Stimulated activated CD8-positive, alpha-beta memory T cell treated with anti-CD3 and anti-CD28 coated beads, Interleukin-12 subunit alpha, Interleukin-12 subunit beta, amount 100 ng/mL, for 24 hours (primary cell): ENCODE measurements at regions not wholly inside any gene's neighbourhood (a gene's known extent, or its start where the extent isn't known, plus 50 kb on each side); places are given as distances from the start of the nearest gene placed in this dataset.

Experiments
- DNase-seq: peaks from one replicate; pipeline ENCODE4 v3.0.0-alpha.2; 2020; ENCODE audit errors: extremely low read depth

DNA sequence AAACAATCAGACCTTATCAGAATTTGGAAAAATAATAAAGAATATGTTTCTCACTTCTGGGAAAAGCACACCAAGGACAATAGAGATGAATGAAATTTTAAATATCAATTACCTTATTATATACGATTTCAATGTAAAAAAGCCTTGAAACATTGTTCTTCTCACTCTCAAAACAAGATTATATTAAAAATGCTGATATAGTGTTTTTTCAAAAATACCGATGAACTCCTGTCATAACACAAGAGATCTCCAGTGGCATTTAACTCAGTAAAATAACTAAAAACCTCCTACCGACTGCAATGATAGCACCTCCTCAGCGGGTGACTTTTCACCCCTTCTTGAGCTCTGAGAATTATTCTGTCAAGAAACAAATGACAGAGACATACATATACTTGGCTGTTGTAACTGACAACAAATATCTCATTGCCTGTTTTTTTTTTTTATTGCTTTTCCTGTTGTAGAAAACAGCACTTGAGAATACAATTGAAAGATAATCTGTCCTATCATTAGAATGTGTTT, 1237.3 kb downstream of the C4orf33 start:
- no peak for DNase-seq

DNA sequence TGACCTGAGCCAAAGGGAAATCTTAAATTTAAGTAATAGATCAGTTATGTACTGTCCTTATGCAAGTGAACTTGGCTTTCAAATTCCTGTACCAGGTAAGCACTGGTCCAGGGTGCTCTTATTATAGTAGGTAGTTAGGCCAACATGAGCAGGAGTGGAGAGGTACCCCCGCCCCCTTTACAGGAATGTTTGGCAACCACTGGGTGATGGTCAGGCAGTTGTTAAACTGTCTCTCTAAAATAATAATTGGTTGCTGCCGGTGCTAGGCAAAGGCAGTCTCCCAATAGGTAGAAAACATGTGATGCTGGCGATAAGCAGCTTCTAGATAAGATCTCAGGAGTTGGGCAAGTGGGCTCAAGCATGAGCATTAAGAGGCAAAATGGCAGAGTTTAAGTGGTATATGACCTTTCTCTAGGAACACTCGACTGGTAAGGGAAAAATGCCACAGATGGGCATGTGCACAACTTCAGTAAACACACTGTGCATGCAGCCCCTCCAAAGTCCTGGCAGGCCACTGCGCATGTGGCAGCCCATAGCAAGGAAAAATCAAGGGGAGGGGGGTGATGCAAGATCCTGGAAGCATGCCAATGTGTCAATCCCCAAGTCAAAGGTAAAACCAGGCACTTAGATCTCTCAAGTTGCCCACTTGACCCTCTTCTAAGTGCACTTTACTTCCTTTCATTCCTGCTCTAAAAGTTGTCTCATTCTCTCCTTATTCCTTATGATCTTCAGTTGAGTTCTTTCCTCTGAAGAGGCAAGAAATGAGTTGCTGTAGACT, 1239.7 kb downstream of the C4orf33 start:
- DNase-seq: no peak

DNA sequence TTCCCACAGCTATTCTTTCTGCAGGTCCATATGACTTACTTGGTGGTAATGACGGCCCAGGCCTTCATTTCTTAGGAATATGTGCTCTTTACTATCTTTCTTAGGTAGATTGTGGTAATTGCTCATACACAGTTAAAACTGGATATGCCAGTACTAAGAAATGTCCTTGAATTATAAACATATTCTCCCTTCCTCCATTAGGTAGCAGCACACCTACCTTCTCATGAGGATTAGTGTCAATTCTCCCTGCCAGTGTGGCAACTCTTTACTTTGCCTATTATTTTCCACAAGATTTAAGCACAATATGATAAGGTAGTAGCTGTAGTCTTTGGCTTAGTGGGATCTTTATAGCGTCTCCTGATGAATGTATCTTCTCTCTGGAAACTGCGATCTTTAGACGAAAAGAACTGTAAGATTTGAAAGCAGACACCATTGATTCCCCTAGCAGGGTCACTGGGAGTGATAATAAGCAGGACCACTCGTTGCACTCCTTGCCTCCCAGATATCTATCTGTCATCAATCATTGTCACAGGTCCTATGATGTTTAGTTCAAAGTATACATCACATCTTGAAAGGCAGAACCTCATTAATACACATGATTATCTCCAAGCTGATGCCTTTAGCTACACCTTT, 1240.7 kb downstream of the C4orf33 start:
- DNase-seq: no peak

DNA sequence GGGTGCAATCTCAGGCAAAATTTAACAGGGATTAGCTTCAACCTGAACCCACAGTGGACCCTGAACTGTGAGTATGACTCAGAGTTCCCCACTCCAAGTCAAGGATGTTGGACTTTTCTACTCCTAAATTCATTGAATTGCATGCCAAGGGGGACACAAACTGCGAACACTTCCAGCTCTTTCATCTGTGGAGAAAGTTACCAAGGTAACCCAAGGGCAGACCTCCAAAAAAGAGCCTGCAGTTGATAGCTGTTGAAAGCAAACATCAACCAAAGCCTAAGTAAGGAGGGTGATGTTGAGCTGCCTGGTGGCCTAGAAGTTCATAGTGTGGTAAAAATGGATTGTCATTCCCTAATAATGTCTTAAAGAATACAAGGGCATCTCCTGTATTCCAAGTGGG, 1242.9 kb downstream of the C4orf33 start:
- DNase-seq: no peak

DNA sequence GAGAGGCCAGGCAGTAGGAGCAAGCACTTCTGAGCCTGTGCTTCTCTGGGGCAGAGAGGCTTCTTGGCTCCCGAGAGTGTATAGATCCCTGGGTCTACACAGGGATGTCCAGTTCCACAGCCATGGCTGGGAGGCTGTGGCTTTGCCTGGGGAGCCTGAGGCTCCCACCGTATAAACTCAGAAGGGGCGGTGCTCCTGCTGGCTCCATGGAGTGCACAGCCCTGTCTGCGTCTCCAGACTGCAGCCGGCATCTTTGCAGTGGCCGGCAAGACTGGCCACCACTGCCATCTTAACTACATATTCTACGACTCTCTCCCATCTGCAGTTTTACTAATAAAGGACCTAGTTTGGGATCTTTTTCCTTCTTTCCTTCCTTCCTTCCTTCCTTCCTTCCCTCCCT, 1253.8 kb downstream of the C4orf33 start:
- no peak for DNase-seq

DNA sequence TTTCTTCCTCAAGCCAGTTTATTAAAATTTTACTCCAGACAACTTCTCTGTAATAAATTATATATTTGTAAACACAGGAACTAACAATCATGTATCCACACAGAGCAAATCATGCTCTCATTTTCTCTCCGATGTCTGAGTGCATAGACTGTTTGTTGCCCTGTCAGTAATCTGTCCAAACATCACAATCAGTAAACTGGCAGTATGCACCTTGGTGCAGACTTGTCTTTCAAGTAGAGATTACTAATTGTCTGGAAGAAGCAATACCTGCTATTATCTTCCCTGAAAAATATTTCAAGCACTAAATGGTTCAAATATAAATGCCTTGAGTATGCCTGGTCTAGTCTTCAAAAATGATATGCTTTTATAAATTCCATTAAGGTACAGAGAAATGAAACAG, 1260.9 kb downstream of the C4orf33 start:
- DNase-seq: no peak

DNA sequence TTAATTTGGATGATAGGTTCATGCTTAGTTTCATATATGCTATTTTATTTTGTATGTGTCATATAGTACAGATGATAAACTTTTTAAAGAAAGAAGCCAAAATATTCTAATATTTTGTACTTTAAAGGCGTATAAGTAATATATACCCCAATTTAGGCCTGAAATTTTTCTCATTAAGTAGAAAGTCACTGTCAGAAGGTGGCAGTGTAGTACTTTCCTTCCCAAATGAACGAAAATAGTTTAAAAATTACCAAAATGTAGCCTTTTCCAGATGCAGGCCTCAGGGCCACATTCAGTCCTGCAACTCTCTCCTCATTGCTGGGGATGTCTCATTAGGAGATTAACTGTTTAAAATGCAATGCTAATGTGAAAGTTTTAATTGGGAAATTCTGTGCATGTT, 1263.6 kb downstream of the C4orf33 start:
- DNase-seq: no peak

DNA sequence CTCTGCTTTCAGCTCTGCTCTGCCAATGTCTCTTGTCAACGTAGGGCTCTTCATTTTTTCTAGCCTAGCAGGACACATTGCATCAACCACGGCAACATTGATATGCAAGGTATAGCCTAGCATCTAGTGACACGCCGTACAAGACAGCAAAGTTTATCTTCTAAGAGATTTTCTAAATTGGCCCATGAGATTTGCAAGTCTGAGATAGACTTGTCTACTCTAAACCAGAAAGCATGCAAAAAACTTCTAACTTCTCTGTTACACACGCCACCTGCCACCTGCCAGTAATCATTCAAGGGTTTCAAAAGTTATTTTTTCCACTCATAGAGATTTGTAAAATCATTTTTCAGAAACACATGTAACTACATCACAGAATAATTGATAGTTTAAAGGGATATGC, 1265.7 kb downstream of the C4orf33 start:
- no peak for DNase-seq

DNA sequence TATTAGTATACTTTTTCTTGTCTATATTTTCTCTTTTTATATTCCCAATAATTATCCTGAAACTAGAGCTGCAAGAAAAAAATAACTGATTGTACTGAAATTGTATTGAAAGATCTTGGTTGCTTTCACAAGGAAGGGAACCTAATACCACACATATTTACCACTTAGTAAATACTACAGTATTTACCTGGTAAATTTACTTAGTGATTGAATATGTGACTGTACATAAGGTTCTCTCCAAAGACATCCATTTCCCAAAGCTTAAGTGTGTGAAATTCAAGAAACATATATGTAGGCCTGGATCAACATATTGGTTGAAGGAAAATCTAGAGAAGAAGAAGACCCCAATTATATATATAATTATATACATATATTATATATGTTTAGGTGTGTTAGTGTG, 1272.7 kb downstream of the C4orf33 start:
- DNase-seq: no peak

DNA sequence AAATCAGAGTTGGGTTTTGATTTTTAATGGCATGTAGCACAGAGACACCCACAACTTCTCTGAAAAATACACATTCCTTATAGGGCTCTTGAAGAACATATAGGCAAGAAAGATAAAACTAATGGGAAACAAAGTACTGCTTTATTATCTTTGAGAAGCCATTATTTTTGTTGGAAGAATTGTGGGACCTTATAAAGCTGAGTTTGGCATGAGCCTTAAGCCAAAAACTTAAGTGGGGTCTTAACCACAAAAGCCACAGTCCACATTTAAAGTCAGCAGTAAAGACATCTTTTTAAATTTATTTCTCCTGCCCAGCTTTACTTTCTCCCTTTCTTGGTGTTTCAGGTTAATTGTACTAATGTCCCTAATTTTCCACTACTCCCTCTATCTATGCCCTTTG, 1297.3 kb downstream of the C4orf33 start:
- no peak for DNase-seq

DNA sequence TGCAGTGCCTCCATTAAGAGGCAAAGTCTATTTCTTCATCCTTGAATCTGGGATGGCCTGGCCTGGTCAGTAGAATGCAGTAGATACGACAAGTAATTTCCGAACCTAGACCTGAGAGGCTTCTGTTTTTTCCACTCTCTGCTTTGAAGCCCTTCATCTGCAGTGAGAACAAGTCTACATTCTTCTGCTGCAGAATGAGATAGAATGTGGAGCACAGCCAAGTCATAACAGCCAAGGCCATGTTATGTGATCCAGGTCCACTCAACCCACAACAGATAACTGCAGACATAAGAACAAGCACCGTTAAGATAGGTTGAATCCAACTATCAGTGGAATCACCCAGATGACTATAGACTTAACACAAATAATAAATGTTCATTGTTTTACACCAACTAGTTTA, 1297.7 kb downstream of the C4orf33 start:
- DNase-seq: no peak

DNA sequence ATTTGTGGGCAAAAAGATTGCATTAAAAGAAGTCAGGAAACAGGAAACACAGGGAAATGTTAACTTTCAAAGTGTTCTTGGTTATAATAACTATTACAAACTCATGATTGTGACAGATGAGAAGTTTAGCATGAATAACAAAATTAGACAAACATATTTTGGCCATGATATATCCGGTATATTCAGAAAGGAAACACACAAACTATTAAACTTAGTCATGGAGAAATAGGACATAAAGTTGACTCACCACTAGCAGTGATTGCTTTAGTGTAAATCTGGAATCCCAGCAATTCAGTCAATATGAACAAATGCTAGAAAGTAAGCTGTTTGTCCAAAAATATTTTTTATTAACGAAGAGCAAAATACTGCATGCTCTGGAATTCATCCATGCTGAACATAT, 1299.9 kb downstream of the C4orf33 start:
- no peak for DNase-seq

DNA sequence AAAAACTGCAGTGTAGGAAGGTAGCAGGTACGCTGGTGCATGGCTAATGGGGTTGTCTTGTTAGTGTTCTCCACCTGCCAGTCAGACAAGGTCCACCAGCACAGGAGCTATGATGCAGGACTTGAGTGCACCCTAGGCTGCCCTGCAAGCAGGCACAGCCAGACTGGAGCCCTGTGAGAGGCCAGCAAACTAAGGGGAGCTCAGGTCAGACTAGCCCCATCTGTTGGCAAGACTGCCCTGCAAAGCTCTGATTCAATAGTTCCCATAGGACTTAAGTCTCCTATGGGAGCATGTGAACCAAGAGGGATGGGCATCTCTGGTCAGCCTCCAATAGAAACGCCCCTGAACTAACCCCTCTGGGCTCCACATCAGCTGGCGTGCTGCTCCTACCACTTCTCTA, 1307.3 kb downstream of the C4orf33 start:
- no peak for DNase-seq

DNA sequence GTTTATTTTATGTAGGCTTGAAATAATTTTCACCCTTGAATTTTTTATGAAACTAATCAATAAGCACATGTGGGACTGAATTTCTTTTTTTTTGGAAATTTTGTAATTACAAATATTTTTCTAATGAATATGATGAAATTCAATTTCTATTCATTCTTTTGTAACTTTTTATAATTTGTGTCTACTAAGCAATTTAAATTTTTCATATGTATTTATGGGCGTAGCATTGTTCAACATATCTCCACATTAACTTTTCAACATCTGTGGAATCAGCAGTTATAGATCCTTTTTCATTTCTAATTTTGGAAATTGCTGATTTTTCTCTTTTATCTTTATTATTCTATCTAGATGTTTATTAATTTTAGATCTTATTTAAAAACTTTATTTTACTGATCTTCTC, 1320.3 kb downstream of the C4orf33 start:
- no peak for DNase-seq

DNA sequence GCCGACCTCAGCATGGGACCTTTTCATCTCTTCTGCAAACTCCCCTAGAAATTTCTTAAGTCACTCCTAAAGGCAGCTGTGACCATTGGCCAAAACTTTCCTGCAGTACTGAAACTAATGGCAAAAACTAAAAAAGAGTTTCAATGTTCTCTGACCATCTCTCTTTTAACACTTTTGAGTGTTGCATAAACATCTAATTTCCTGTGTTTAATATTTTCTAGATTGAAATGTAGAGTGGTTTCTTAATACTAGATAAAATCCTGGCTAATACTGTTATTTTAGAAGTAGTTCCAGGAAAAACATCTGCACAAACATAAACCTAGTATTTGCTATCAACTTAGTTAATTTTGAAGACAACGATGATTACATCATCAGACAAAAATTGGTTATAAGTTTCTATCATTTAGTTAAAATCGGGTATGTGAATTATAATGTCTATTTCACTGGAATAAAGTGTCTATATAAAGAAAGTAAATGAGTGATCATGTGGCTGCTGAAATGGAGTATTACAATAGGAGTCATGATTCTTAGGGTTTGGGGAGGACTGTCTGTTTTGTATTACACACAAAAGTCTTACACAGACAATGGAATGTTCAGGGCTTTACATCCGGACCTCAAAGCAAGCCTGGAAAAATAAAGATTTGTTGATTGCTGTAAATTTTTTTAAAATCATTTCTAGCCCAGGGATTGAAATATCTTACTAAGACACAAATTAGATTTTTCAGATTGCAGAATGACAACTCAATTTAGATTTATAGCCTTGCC, 1323.4 kb downstream of the C4orf33 start:
- DNase-seq: no peak

DNA sequence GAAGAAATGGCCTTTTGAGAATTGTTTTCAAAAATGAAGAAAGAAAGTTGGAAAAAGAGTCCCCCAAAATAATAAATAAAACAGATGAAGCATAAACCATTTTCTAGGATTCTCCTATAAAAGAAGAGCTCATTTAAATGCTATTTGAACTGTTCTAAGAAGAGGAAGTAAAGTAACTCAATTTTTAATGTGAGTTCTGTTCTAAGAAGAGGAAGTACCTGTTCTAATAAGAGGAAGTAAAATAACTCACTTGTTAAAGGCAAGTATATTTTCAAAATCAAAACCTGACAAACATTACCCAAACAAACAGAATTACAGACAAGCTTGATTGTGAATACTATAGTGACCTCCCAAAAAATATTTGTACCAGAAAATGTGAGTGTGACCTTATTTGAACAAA, 1326.3 kb downstream of the C4orf33 start:
- no peak for DNase-seq

DNA sequence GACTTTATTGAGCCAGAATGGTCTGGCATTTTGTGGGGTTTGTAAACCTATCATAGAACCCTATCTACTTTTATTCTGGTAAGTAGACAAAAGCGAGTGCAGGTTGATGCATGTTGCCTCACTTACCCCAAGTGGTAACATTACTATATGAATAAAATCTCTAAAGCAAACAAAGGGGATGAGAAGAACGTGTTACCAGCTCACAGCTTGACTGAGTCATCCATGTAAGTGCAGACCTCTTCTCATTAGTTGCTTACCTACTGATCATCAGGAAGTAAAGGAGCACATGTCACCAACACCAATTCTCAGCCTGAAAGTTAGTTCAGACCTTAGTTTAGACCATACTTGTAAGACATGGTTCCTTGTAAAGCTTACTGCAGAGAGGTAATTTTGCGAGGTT, 1328.3 kb downstream of the C4orf33 start:
- DNase-seq: no peak

DNA sequence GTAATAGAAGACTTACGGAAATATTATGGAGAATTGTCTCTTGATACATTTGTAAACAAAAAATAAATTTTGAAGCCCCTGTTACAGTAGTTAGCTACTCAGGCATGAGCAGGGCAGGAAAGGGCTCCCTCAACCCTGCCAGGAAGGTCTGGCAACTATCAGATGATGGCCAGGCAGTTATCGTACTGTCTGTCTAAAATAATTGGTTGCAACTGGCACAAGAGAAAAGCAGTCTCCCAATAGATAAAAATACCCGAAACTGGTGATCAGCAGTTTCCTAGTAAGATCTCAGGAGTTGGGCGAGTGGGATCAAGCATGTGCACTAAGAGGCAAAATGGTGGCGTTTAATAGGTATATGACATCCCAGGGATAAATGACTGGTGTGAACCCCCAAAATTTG, 1336.3 kb downstream of the C4orf33 start:
- no peak for DNase-seq

DNA sequence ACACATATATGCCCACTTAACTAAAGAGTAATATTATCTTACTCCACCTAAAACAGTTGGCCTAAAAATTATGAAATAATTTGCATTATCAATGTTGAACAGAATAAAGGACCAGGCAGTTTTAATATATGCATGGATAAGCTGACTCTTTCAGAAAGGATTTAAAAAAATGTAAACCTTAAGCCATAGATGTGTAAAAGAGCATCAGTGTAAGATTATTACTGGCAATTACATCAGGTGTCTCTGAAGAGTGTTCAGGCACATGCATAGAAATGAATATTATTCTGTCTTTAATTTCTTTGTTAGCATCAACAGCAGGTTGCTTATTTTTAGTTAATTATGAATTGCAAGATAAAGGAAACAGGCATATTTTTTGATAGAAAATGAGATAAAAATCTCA, 1353.8 kb downstream of the C4orf33 start:
- DNase-seq: no peak

DNA sequence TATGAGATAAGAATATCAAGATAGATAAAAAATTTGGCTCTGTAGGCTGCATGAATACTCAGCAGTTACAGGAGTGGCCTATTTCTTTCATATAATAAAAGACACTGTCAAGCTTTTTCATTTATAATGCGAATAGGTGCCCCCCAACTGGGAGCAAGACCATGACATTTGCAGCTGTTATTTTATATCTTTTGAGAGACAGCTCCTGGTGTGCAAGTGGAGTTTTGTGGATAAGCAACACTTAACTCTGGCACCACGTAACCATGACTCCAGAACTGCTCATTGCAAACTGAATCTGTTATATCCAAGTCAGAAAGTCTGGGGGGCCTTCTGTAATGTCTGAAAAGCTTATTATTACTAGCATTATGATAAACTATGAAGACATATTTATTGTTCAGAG, 1372.4 kb downstream of the C4orf33 start:
- DNase-seq: no peak

DNA sequence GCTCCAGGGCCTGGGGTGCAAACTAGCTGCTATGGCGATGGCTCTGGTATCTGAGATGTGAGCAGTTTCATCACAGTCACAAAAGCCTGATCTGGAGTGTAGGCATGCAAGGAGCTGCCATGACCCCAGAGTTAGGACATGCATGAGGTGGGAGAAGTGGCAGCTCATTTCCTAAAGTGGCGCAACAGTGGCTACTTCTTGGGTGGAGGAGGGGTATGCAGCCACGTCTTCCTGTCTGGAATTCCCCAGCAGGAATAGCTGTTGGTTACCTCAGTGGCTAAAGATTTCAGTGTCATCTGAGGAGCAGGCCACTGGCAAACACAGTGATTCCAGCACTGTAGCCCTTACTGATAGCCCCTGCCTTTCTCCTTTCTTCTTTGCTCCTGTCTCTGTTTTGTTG, 1382.5 kb downstream of the C4orf33 start:
- DNase-seq: no peak

DNA sequence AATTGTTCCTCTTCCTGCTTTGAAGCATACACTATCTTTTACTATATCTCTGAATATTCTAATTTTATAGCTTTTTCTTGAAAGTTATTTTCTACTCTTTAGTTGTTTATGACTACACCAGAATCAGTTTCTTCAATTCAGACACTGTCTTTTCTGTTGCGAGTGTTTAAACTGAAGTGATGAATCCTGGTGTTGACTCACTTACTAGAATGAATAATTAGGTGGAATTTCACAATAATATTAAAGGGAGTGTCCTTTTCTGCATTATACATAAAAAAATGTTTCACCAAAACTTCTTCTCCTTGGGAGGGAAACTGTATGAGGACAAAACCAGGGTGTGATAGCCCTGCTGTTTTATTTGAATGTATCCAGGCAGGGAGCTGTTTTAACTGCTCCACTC, 1383.1 kb downstream of the C4orf33 start:
- DNase-seq: no peak

DNA sequence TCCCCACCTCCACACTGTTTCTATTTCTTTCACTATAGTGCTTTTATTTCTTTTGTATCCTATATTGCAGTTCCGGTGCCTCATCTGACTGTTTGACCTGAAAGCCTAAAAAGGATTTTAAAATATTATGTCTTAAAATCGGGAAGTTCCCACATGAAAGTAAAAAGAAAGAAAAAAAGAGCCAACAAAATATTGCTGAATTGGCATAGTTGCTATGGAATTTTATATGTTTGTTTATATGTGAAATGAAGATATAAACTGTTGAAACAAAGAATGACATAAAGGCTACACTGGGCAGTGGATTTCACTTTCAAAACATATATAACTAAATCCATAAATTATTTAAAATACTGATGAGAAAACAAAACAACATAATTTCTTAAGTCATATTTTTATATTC, 1383.7 kb downstream of the C4orf33 start:
- DNase-seq: no peak
